ENCODE measurements at regions not wholly inside any gene's neighbourhood (a gene's known extent, or its start where the extent isn't known, plus 50 kb on each side); places are given as distances from the start of the nearest gene placed in this dataset.

DNA sequence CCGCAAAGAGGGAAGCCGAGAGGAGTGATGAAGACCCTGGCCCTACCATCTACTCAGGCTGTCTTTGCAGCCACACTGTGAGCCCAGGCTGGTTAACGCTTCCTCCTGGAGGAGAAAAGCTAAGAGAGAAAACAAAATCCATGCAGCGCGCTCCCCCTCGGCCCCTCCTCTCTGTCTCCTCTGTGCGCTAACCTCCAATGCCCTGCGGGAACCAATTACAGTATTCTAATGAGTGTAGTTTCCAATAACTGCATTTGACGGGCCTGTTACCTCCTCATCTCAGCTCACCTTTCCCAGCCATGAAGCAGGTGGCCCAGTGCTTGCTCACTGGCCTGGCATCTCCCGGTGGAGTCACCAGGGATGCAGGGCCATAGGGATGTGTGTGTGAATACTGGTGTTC is 565.5 kb downstream of the EBF1 start:
- Histone ChIP-seq H3K36me3 (no peaks in the 10 kb centered on the region), H3K27ac (no peak overlapping the region), H3K27me3 (no peaks in the 10 kb centered on the region), H3K4me3 (no peak overlapping the region), H3K9me3 (no peaks in the 10 kb centered on the region), H3K4me1 (no peaks in the 10 kb centered on the region)
- intact Hi-C loops (cut with DNase I), result no loop called here
- WGBS (ENCODE audit: insufficient coverage, low coverage, low lambda C conversion rate, missing lambda C conversion rate), result 81% methylated on average over 5 of the region's 10 CpGs
- no peak for ATAC-seq
- no peak for DNase-seq
- TF ChIP-seq, protein P1, sequence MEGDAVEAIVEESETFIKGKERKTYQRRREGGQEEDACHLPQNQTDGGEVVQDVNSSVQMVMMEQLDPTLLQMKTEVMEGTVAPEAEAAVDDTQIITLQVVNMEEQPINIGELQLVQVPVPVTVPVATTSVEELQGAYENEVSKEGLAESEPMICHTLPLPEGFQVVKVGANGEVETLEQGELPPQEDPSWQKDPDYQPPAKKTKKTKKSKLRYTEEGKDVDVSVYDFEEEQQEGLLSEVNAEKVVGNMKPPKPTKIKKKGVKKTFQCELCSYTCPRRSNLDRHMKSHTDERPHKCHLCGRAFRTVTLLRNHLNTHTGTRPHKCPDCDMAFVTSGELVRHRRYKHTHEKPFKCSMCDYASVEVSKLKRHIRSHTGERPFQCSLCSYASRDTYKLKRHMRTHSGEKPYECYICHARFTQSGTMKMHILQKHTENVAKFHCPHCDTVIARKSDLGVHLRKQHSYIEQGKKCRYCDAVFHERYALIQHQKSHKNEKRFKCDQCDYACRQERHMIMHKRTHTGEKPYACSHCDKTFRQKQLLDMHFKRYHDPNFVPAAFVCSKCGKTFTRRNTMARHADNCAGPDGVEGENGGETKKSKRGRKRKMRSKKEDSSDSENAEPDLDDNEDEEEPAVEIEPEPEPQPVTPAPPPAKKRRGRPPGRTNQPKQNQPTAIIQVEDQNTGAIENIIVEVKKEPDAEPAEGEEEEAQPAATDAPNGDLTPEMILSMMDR (IDR thresholded peaks at IDR 0.05), result no peak
- no peak for TF ChIP-seq POLR2A (IDR thresholded peaks at IDR 0.05)

DNA sequence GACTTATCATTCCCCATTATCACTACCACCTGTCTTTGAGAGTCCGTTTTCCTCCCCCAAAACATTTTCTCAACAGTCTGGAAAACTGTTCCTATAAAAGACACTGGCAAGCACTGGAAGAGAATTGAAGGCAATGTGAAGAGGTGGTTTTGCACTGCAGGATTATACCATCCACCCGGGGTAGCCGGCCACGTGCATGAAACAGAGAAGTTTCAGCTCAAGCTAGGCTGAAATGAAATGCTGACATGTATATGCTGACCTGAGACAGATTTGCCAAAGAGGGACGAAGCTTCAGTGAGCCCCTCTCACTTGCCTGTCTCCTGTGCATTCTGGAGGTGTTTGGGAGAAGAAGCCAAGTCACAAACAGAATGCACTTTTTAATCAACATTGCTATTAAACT is 567.0 kb downstream of the EBF1 start:
- intact Hi-C loops (cut with DNase I), result no loop called here
- H3K4me1 ChIP-seq, result no peaks in the 10 kb centered on the region
- TF ChIP-seq, protein P1 (IDR thresholded peaks at IDR 0.05), result no peak
- no peak for TF ChIP-seq POLR2A (IDR thresholded peaks at IDR 0.05)

DNA sequence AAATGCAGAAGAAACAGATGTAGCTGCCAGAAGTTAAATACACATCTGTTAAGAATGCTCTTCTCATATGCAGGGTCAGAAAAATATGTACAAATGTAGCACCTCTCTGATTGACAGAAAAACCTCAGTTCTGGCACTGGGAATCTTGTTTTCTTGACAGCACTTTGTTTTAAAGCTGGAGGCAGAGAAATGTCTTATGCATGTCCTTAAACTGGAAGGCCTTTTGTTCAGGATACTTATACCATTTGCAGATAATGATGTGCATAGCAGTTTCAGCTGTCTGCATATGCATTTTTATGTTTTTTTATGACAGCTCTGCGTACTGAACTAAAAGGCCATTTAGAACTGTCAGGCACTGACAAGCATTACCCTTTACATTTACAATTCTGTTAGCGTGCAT is 567.9 kb downstream of the EBF1 start:
- ATAC-seq, result no peak
- TF ChIP-seq, protein P1 (IDR thresholded peaks at IDR 0.05), result no peak
- TF ChIP-seq POLR2A (IDR thresholded peaks at IDR 0.05), result no peak
- H3K4me1 ChIP-seq, result no peaks in the 10 kb centered on the region
- no peaks in the 10 kb centered on the region for H3K9me3 ChIP-seq
- no peak overlapping the region for H3K4me3 ChIP-seq
- H3K27ac ChIP-seq, result no peak overlapping the region
- H3K27me3 ChIP-seq, result no peaks in the 10 kb centered on the region
- DNase-seq, result no peak
- intact Hi-C loops (cut with DNase I), result no loop called here
- WGBS (ENCODE audit: insufficient coverage, low coverage, low lambda C conversion rate, missing lambda C conversion rate), result 89% methylated on average over 2 of the region's 2 CpGs
- no peaks in the 10 kb centered on the region for H3K36me3 ChIP-seq

More for the DNA sequence above, 567.0 kb downstream of the EBF1 start:
- no peak for ATAC-seq
- H3K36me3 ChIP-seq, result no peaks in the 10 kb centered on the region
- no peak overlapping the region for H3K27ac ChIP-seq
- WGBS (ENCODE audit: insufficient coverage, low coverage, low lambda C conversion rate, missing lambda C conversion rate), result 79% methylated on average over 5 of the region's 5 CpGs
- DNase-seq, result no peak
- no peak overlapping the region for H3K4me3 ChIP-seq
- no peaks in the 10 kb centered on the region for H3K9me3 ChIP-seq
- H3K27me3 ChIP-seq, result no peaks in the 10 kb centered on the region

DNA sequence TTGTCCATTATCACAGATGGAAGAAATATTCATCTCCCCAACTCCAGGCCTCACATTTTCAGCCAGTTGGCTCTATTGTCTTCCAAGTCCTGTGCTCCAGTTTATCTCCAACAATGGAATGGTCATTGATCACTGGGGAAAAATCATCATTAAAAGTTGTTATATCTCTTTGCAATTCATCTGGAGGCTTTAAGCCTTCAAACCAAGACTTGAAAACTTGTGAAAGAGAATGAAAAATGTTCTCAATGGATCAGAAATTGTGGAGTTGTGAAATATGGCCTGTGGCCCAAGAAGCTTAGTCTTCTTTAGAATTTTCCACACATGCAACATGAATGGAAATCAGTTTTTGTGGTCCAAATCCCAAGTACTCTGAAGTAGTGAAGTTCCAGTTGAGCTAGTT is 569.6 kb downstream of the EBF1 start:
- no peaks in the 10 kb centered on the region for H3K27me3 ChIP-seq
- intact Hi-C loops (cut with DNase I), result no loop called here
- H3K9me3 ChIP-seq, result no peaks in the 10 kb centered on the region
- no peak overlapping the region for H3K4me3 ChIP-seq
- no peak for TF ChIP-seq POLR2A (IDR thresholded peaks at IDR 0.05)
- TF ChIP-seq, protein P1 (IDR thresholded peaks at IDR 0.05), result no peak
- H3K36me3 ChIP-seq, result no peaks in the 10 kb centered on the region
- DNase-seq, result no peak
- H3K27ac ChIP-seq, result no peak overlapping the region
- no peak for ATAC-seq
- H3K4me1 ChIP-seq, result no peaks in the 10 kb centered on the region

DNA sequence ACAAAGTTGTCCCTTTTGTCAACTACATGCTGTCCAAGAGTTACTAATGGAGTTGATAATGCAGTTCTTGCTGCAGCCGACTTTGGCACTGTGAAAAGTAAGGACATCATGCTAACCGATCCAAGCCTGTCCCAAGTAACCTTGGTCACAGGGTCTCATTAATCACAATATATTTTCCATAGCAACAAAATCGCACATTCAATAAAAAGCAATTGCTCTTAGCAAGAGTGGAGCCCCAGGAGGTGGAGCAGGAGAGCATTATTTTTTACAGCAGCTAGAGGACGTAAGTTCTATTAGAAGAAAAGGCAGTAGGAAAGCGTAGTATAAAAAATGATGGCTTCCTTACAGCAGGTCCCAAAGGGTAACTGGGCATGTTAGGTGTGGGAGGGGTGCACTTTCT is 570.3 kb downstream of the EBF1 start:
- Histone ChIP-seq H3K4me3 (no peak overlapping the region), H3K9me3 (no peaks in the 10 kb centered on the region), H3K36me3 (no peaks in the 10 kb centered on the region), H3K27ac (no peak overlapping the region), H3K4me1 (no peaks in the 10 kb centered on the region), H3K27me3 (no peaks in the 10 kb centered on the region)
- no peak for DNase-seq
- TF ChIP-seq, protein P1 (IDR thresholded peaks at IDR 0.05), result no peak
- TF ChIP-seq POLR2A (IDR thresholded peaks at IDR 0.05), result no peak
- 80% methylated on average over 5 of the region's 5 CpGs for WGBS (ENCODE audit: insufficient coverage, low coverage, low lambda C conversion rate, missing lambda C conversion rate)
- ATAC-seq, result no peak
- intact Hi-C loops (cut with DNase I), result no loop called here
